Duodenal mucosa (tissue), 2 donors: ENCODE measurements at regions not wholly inside any gene's neighbourhood (a gene's known extent, or its start where the extent isn't known, plus 50 kb on each side); places are given as distances from the start of the nearest gene placed in this dataset.

Experiments used
- H3K27ac ChIP-seq: one replicate; pipeline ENCODE4 v1.7.0; 2013; ENCODE audit warnings: low read depth, low read length
- H3K27me3 ChIP-seq, 2 donors: one replicate each; pipeline ENCODE4 v1.7.0; 2013; ENCODE audit warnings: low read length in 2 of 2, control low read depth in 1 of 2; ENCODE audit not compliant: insufficient read depth in 2 of 2, control insufficient read depth in 1 of 2
- H3K36me3 ChIP-seq, 2 donors: one replicate each; pipeline ENCODE4 v1.7.0; 2013; ENCODE audit warnings: low read length in 2 of 2, control low read depth in 1 of 2; ENCODE audit not compliant: insufficient read depth in 2 of 2, control insufficient read depth in 1 of 2
- H3K4me1 ChIP-seq, 2 donors: one replicate each; pipeline ENCODE4 v1.7.0; 2013; ENCODE audit warnings: low read length in 2 of 2, control low read depth in 1 of 2; ENCODE audit not compliant: insufficient read depth in 2 of 2, control insufficient read depth in 1 of 2
- H3K4me3 ChIP-seq, 2 donors: one replicate each; pipeline ENCODE4 v1.7.0; 2013; ENCODE audit warnings: low read length in 2 of 2, low read depth in 1 of 2
- H3K9ac ChIP-seq, 2 donors: one replicate each; pipeline ENCODE4 v1.7.0; 2013; ENCODE audit warnings: low read length in 2 of 2, low read depth in 1 of 2
- H3K9me3 ChIP-seq, 2 donors: one replicate each; pipeline ENCODE4 v1.7.0; 2013; ENCODE audit warnings: low read length in 2 of 2, control low read depth in 1 of 2; ENCODE audit not compliant: control insufficient read depth in 1 of 2

- Histone ChIP-seq H3K27ac (no peak overlapping the region), H3K4me1 (no peaks in the 10 kb centered on the region), H3K9me3 (no peaks in the 10 kb centered on the region), H3K36me3 (no peaks in the 10 kb centered on the region), H3K9ac (no peak overlapping the region), H3K27me3 (no peaks in the 10 kb centered on the region), H3K4me3 (no peak overlapping the region)
Observed at GRCh38 chr3:86739244-86739643, 251.7 kb downstream of the VGLL3 start.

- Histone ChIP-seq H3K4me1 (no peaks in the 10 kb centered on the region), H3K27ac (no peak overlapping the region), H3K9ac (no peak overlapping the region), H3K9me3 (no peaks in the 10 kb centered on the region), H3K4me3 (no peak overlapping the region), H3K27me3 (no peaks in the 10 kb centered on the region), H3K36me3 (no peaks in the 10 kb centered on the region)
Observed at GRCh38 chr3:86738684-86739083, 252.3 kb downstream of the VGLL3 start.

DNA sequence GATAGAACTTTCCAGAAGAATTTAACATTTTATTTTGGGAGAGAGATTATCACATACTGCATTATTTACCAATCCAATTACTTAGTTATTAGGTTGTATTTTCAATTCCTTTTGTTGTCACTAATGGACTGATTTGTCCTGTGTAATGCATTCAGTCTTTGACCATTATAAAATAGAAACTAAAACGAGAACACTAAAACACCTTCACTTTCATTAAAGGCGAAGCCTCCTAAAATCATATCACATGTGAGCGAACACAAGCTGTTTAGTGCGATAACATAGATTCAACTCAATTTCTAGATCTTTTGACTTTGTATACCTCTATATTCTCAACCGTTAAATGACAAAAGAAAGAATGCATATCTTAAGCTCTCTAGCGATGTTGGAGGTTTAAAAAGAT, 253.4 kb downstream of the VGLL3 start:
- no peaks in the 10 kb centered on the region for H3K4me1 ChIP-seq
- H3K36me3 ChIP-seq, result no peaks in the 10 kb centered on the region

DNA sequence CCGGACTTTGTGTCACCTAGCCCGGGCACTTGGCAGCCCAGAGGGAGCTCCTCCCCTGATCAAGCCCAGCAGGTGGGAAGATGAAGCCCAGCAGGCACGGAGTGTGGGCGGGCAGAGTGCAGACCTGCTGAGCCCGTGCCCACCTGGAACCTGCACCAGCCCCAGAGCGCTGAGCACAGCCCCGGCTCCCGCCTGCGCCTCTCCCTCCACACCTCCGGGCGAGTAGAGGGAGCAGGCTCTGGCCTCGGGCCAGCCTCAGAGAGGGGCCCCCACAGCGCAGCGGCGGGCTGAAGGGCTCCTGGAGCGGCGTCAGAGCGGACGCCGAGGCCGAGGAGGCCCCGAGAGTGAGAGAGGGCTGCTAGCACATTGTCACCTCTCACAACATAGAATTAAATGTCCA, 257.7 kb downstream of the VGLL3 start:
- H3K4me1 ChIP-seq, result no peaks in the 10 kb centered on the region
- no peaks in the 10 kb centered on the region for H3K27me3 ChIP-seq
- no peak overlapping the region for H3K9ac ChIP-seq
- peaks cover 0 to 4% of the 10 kb centered on the region in 2 donors for H3K9me3 ChIP-seq
- H3K27ac ChIP-seq, result no peak overlapping the region
- no peak overlapping the region for H3K4me3 ChIP-seq
- no peaks in the 10 kb centered on the region for H3K36me3 ChIP-seq

More for the DNA sequence above, 253.4 kb downstream of the VGLL3 start:
- Histone ChIP-seq H3K9me3 (no peaks in the 10 kb centered on the region), H3K27me3 (no peaks in the 10 kb centered on the region), H3K9ac (no peak overlapping the region), H3K27ac (no peak overlapping the region), H3K4me3 (no peak overlapping the region)

DNA sequence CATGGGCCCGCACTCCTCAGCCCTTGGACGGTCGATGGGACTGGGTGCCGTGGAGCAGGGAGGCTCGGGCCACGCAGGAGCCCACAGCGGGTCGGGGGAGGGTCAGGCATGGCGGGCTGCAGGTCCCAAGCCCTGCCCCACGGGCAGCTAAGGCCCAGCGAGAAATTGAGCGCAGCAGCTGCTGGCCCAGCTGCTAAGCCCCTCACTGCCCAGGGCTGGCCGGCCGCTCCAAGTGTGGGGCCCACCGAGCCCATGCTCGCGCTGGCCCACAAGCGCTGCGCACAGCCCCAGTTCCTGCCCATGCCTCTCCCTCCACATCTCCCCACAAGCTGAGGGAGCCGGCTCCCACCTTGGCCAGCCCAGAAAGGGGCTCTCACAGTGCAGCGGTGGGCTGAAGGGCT, 259.4 kb downstream of the VGLL3 start:
- H3K27me3 ChIP-seq, result no peaks in the 10 kb centered on the region
- H3K4me1 ChIP-seq, result no peaks in the 10 kb centered on the region
- no peak overlapping the region for H3K4me3 ChIP-seq
- H3K36me3 ChIP-seq, result no peaks in the 10 kb centered on the region
- no peak overlapping the region for H3K27ac ChIP-seq
- H3K9me3 ChIP-seq, result peaks cover 0 to 4% of the 10 kb centered on the region in 2 donors
- no peak overlapping the region for H3K9ac ChIP-seq

DNA sequence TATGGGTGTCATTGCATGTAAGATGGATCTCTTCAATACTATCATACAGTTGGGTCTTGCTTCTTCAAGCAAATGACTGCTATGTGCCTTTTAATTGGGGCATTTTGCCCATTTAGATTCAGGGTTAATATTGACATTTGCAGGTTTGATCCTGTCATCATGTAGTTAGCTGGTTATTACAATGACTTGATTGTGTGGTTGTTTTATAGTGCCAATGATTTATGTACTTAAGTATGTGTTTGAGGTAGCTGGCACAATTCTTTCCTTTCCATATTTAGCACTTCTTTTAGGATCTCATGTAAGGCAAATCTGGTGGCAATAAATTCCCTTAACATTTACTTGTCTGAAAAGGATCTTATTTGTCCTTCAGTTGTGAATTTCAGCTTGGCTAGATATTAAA, 267.5 kb downstream of the VGLL3 start:
- Histone ChIP-seq H3K27me3 (no peaks in the 10 kb centered on the region), H3K27ac (no peak overlapping the region), H3K9ac (no peak overlapping the region), H3K4me1 (no peaks in the 10 kb centered on the region), H3K36me3 (no peaks in the 10 kb centered on the region), H3K4me3 (no peak overlapping the region), H3K9me3 (no peaks in the 10 kb centered on the region)

GRCh38 chr3:86711634-86712033, 279.3 kb downstream of the VGLL3 start:
- Histone ChIP-seq H3K4me1 (no peaks in the 10 kb centered on the region), H3K9ac (no peak overlapping the region), H3K27ac (no peak overlapping the region), H3K4me3 (no peak overlapping the region), H3K27me3 (no peaks in the 10 kb centered on the region), H3K36me3 (no peaks in the 10 kb centered on the region), H3K9me3 (peaks cover 0 to 4% of the 10 kb centered on the region in 2 donors)

- peaks cover 0 to 4% of the 10 kb centered on the region in 2 donors for H3K9me3 ChIP-seq
- no peaks in the 10 kb centered on the region for H3K4me1 ChIP-seq
- no peak overlapping the region for H3K27ac ChIP-seq
- H3K9ac ChIP-seq, result no peak overlapping the region
- H3K27me3 ChIP-seq, result no peaks in the 10 kb centered on the region
- H3K36me3 ChIP-seq, result no peaks in the 10 kb centered on the region
- no peak overlapping the region for H3K4me3 ChIP-seq
Observed at GRCh38 chr3:86708893-86709292, 282.1 kb downstream of the VGLL3 start.

DNA sequence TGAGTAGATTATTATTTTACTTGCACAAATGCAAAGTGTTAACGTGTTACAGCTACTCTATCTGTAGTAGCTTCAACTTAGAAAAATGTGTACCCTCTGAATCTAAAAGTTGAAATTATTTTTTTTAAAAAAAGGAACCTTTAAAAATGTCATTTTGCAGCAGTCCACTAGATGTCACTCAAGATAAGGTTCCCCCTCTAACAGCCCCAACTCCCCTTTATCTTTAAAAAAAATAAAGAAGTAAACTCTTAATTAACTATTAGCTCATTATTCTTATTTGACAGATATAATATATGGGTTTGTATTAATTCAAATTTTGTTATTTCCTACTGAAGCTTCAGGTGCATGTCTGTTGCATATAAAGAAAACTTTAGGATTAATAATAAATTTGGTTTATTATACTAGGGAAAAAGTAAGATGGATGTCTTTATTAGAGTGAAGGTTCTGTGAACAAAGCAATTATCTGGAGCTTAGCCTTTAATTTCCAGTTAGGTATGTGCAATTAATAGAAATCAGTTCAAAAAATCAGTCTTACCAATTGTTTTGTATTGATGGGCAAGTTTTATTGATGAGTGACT, 288.5 kb downstream of the VGLL3 start:
- Histone ChIP-seq H3K4me1 (no peaks in the 10 kb centered on the region), H3K9ac (no peak overlapping the region), H3K27me3 (no peaks in the 10 kb centered on the region), H3K4me3 (no peak overlapping the region), H3K9me3 (no peaks in the 10 kb centered on the region), H3K27ac (no peak overlapping the region), H3K36me3 (no peaks in the 10 kb centered on the region)

DNA sequence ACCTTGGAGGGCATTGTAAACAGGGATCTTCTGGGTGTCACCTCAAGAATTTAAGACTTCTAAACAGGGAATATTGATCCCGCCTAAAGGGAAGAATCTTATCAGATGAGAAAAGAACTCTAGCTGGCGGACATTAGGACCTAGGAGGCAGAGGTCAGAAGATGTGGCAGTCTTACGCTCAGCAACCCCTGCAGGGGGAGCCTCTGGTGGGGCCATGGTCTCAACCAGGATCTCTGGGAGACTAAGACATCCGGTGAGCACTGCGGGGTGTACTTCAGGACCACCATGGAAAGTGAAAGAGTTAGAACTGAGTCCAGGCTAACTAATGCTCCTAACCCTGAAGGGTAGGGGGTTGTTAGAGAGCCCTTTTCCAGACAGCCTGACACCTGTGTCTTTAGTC, 295.2 kb downstream of the VGLL3 start:
- H3K9ac ChIP-seq, result no peak overlapping the region
- H3K4me3 ChIP-seq, result no peak overlapping the region
- H3K9me3 ChIP-seq, result no peaks in the 10 kb centered on the region
- no peaks in the 10 kb centered on the region for H3K36me3 ChIP-seq
- no peaks in the 10 kb centered on the region for H3K4me1 ChIP-seq
- no peak overlapping the region for H3K27ac ChIP-seq
- H3K27me3 ChIP-seq, result no peaks in the 10 kb centered on the region

GRCh38 chr3:86673991-86674390, 317.0 kb downstream of the VGLL3 start:
- Histone ChIP-seq H3K4me1 (no peaks in the 10 kb centered on the region), H3K9ac (no peak overlapping the region), H3K9me3 (peaks cover 2 to 5% of the 10 kb centered on the region in 2 donors), H3K4me3 (no peak overlapping the region), H3K27me3 (no peaks in the 10 kb centered on the region), H3K27ac (no peak overlapping the region), H3K36me3 (no peaks in the 10 kb centered on the region)
